ENCODE measurements at regions not wholly inside any gene's neighbourhood (a gene's known extent, or its start where the extent isn't known, plus 50 kb on each side); places are given as distances from the start of the nearest gene placed in this dataset. TPM values are rescaled to one million over a fixed set of nuclear protein-coding genes. Genes with fewer than 3 reads are reported as not detected.
A peak's percentile ranks its signal among the peaks of the same experiment; 100 is the strongest.

- H3K4me3 ChIP-seq (ENCODE audit: low read length), result no peak overlapping the region
- no peaks in the 10 kb centered on the region for H3K9me3 ChIP-seq (ENCODE audit: control insufficient read depth in 1 of 2, insufficient read depth in 1 of 2, low read length in 2 of 2)
- Mint-ChIP-seq H3K9me3 (no peaks in the 10 kb centered on the region), H3K27ac (no peak overlapping the region), H3K36me3 (ENCODE audit: low read depth) (no peaks in the 10 kb centered on the region), H3K4me3 (no peak overlapping the region), H3K4me1 (ENCODE audit: low read depth) (no peaks in the 10 kb centered on the region), H3K27me3 (no peaks in the 10 kb centered on the region)
- H3K27me3 ChIP-seq (ENCODE audit: control insufficient read depth in 1 of 2, insufficient read depth in 2 of 2, low read length in 2 of 2), result no peaks in the 10 kb centered on the region
- no peaks in the 10 kb centered on the region for H3K4me1 ChIP-seq (ENCODE audit: insufficient read depth, low read length)
- ATAC-seq (ENCODE audit: poor library complexity) (no peak), DNase-seq (no peak)
- H3K27ac ChIP-seq (ENCODE audit: low read depth in 1 of 2, low read length in 2 of 2), result no peak overlapping the region
- intact Hi-C loops (cut with DNase I, micrococcal nuclease), result no loop called here
- H3K36me3 ChIP-seq (ENCODE audit: insufficient read depth, low read length), result no peaks in the 10 kb centered on the region
- no peak for TF ChIP-seq CTCF (IDR thresholded peaks at IDR 0.05)
- POLR2A ChIA-PET, result no interaction called here
- CTCF ChIA-PET, result interaction anchor here (0.7 kb wide), 1 partner anchor 12 kb away, joined by 3 read pairs; no protein-coding TSS in a partner anchor
These were observed 74.6 kb upstream of the NWD2 start for GRCh38 chr4:37169956-37170355.

- ATAC-seq (ENCODE audit: poor library complexity) (no peak), DNase-seq (peak in 1 of 14 experiments; percentile 3)
- intact Hi-C loops (cut with DNase I, micrococcal nuclease), result no loop called here
- CTCF ChIA-PET, result no interaction called here
- Histone ChIP-seq H3K27ac (ENCODE audit: low read depth in 1 of 2, low read length in 2 of 2) (no peak overlapping the region), H3K36me3 (ENCODE audit: insufficient read depth, low read length) (no peaks in the 10 kb centered on the region), H3K27me3 (ENCODE audit: control insufficient read depth in 1 of 2, insufficient read depth in 2 of 2, low read length in 2 of 2) (no peaks in the 10 kb centered on the region), H3K4me1 (ENCODE audit: insufficient read depth, low read length) (no peaks in the 10 kb centered on the region), H3K9me3 (ENCODE audit: control insufficient read depth in 1 of 2, insufficient read depth in 1 of 2, low read length in 2 of 2) (peaks cover 0 to 4% of the 10 kb centered on the region in 2 experiments), H3K4me3 (ENCODE audit: low read length) (no peak overlapping the region)
- TF ChIP-seq CTCF (IDR thresholded peaks at IDR 0.05), result no peak
- Mint-ChIP-seq H3K27me3 (peaks cover 11% of the 10 kb centered on the region), H3K4me1 (ENCODE audit: low read depth) (no peaks in the 10 kb centered on the region), H3K36me3 (ENCODE audit: low read depth) (no peaks in the 10 kb centered on the region), H3K27ac (no peak overlapping the region), H3K9me3 (no peaks in the 10 kb centered on the region), H3K4me3 (no peak overlapping the region)
- POLR2A ChIA-PET, result no interaction called here
These were observed 56.4 kb upstream of the NWD2 start for GRCh38 chr4:37188100-37188499.

Small RNA genes in the stretch of these regions (microRNA-seq; reads per million reads assigned to microRNA genes)
- gene MIR1255B1 (ENCODE audit: borderline microRNAs expressed, borderline replicate concordance), result not detected

Measured in CD4-positive, alpha-beta T cell (primary cell).